ENCODE measurements at regions not wholly inside any gene's neighbourhood (a gene's known extent, or its start where the extent isn't known, plus 50 kb on each side); places are given as distances from the start of the nearest gene placed in this dataset.

DNA sequence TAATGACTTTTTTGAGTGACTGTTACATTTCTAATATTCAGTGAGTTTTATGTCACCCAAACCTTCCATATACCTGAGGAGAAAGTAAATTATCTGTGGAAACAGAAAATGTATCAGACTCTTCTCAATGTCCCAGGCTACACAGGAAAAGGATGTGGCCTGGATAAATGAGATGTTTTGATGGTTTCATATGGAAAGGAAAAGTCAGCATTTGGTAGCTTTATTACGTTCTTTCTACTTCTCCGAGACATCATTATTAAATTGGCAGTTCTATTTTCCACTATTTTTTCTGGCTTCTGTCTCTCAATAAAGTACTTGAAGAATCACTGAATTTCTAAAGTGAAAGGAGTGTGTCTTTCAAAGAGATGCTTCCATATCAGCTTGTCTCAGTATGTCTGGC is 847.0 kb upstream of the CRIM1 start:
- TF ChIP-seq, protein P1, sequence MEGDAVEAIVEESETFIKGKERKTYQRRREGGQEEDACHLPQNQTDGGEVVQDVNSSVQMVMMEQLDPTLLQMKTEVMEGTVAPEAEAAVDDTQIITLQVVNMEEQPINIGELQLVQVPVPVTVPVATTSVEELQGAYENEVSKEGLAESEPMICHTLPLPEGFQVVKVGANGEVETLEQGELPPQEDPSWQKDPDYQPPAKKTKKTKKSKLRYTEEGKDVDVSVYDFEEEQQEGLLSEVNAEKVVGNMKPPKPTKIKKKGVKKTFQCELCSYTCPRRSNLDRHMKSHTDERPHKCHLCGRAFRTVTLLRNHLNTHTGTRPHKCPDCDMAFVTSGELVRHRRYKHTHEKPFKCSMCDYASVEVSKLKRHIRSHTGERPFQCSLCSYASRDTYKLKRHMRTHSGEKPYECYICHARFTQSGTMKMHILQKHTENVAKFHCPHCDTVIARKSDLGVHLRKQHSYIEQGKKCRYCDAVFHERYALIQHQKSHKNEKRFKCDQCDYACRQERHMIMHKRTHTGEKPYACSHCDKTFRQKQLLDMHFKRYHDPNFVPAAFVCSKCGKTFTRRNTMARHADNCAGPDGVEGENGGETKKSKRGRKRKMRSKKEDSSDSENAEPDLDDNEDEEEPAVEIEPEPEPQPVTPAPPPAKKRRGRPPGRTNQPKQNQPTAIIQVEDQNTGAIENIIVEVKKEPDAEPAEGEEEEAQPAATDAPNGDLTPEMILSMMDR (IDR thresholded peaks at IDR 0.05; ENCODE audit: unreplicated experiment in 3 of 3) = no peak
- no peak overlapping the region for H3K27ac Mint-ChIP-seq
- H3K36me3 Mint-ChIP-seq (ENCODE audit: low read depth) = no peaks in the 10 kb centered on the region
- no peaks in the 10 kb centered on the region for H3K27me3 Mint-ChIP-seq (ENCODE audit: low read depth)
- H3K4me3 Mint-ChIP-seq = no peak overlapping the region
- H3K9me3 Mint-ChIP-seq = peaks cover 7% of the 10 kb centered on the region
- no peaks in the 10 kb centered on the region for H3K4me1 Mint-ChIP-seq

- H3K27me3 Mint-ChIP-seq (ENCODE audit: low read depth) = no peaks in the 10 kb centered on the region
- no peaks in the 10 kb centered on the region for H3K4me1 Mint-ChIP-seq
- TF ChIP-seq, protein P1 (IDR thresholded peaks at IDR 0.05; ENCODE audit: unreplicated experiment in 3 of 3) = no peak
- no peaks in the 10 kb centered on the region for H3K36me3 Mint-ChIP-seq (ENCODE audit: low read depth)
- no peaks in the 10 kb centered on the region for H3K9me3 Mint-ChIP-seq
- H3K4me3 Mint-ChIP-seq = no peak overlapping the region
- H3K27ac Mint-ChIP-seq = no peak overlapping the region
These were observed 851.2 kb upstream of the CRIM1 start for GRCh38 chr2:35504419-35504818.

DNA sequence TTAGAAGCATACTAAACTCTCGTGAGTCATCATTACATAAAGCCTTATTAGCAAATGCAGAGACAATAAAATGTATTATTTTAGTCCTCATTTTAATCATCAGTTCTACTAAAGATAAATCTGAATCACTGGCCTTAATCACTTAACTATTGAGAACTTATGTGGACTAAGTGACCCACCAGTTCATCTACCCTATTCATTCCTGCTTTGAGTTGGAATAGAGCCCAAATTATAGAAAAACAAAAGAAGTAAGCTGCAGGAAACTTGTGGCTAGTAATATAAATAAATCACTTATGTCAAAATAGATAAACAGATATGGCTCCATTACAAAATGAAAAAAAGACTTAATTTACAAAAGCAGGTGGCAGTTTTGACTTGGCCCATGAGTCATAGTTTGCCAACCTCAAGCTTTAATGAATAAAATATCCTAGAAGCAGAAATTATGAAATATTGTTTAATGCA is 851.8 kb upstream of the CRIM1 start:
- TF ChIP-seq, protein P1 (IDR thresholded peaks at IDR 0.05; ENCODE audit: unreplicated experiment in 3 of 3) = no peak
- no peaks in the 10 kb centered on the region for H3K4me1 Mint-ChIP-seq
- H3K27me3 Mint-ChIP-seq (ENCODE audit: low read depth) = no peaks in the 10 kb centered on the region

DNA sequence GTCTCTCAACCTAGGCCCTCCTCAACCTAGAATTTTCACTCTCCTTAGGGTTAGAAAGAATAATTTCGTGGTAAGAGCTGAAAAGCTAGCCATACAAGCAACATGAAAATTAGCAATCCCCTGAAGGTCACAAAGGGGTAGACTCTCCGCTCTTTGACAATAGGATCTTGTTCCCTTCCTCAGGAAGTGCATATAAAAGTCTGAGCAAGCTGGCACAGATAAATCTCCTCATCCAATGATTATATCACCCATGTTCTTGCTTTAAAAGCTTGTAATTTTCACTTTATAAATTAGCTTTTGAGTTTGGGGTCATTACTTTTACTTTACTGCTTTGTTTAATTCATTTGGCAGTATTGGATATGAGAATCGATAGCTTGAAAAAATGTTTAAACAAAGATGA is 852.3 kb upstream of the CRIM1 start:
- H3K9me3 Mint-ChIP-seq = no peaks in the 10 kb centered on the region

More for the DNA sequence above, 851.8 kb upstream of the CRIM1 start:
- no peak overlapping the region for H3K4me3 Mint-ChIP-seq
- H3K27ac Mint-ChIP-seq = no peak overlapping the region
- H3K36me3 Mint-ChIP-seq (ENCODE audit: low read depth) = no peaks in the 10 kb centered on the region
- no peaks in the 10 kb centered on the region for H3K9me3 Mint-ChIP-seq

DNA sequence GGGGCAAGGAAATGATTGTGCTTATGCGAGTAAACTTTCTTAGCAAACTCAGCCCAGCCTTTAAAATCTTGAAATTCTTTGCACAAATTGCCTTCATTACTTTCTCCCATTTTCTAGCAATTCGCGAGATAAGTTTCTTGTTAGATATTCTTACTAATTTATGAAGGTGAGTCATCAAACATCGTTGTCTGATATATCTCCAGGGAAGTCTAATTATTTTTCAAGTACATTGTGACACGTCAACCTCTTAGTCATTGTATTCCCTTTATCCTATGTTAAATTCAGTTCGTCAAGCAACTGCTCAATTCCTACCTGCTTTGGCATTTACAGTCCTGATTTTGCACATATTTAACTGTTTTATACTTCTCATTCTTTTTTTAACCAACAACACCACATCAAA is 854.5 kb upstream of the CRIM1 start:
- H3K27me3 Mint-ChIP-seq (ENCODE audit: low read depth) = no peaks in the 10 kb centered on the region
- H3K36me3 Mint-ChIP-seq (ENCODE audit: low read depth) = no peaks in the 10 kb centered on the region
- H3K9me3 Mint-ChIP-seq = peaks cover 2% of the 10 kb centered on the region
- H3K4me3 Mint-ChIP-seq = no peak overlapping the region
- H3K27ac Mint-ChIP-seq = no peak overlapping the region
- H3K4me1 Mint-ChIP-seq = no peaks in the 10 kb centered on the region
- TF ChIP-seq, protein P1 (IDR thresholded peaks at IDR 0.05; ENCODE audit: unreplicated experiment in 3 of 3) = no peak

More for the DNA sequence above, 852.3 kb upstream of the CRIM1 start:
- Mint-ChIP-seq H3K27me3 (ENCODE audit: low read depth) (no peaks in the 10 kb centered on the region), H3K4me3 (no peak overlapping the region), H3K36me3 (ENCODE audit: low read depth) (no peaks in the 10 kb centered on the region), H3K4me1 (no peaks in the 10 kb centered on the region), H3K27ac (no peak overlapping the region)
- TF ChIP-seq, protein P1 (IDR thresholded peaks at IDR 0.05; ENCODE audit: unreplicated experiment in 3 of 3) = no peak

DNA sequence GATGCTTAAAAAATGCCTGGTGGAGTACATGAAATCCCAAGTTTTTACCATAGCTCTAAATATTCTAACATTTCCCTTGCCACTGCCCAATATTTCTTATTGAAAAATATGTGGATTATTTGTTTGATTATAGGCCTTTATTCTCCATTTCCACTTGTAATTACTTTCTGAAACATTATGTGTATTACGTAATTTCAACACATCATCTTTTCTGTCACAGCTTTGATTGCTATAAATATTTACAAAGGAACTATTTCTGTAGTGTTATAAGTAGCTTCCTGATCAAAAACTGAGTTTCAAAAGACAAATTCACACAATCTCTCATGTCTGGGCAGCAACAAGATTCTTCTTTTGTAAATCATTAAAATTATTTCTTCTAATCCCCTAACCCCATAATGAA is 859.6 kb upstream of the CRIM1 start:
- Mint-ChIP-seq H3K4me3 (no peak overlapping the region), H3K27ac (no peak overlapping the region), H3K9me3 (peaks cover 2% of the 10 kb centered on the region), H3K4me1 (no peaks in the 10 kb centered on the region), H3K27me3 (ENCODE audit: low read depth) (no peaks in the 10 kb centered on the region), H3K36me3 (ENCODE audit: low read depth) (no peaks in the 10 kb centered on the region)
- TF ChIP-seq, protein P1 (IDR thresholded peaks at IDR 0.05; ENCODE audit: unreplicated experiment in 3 of 3) = no peak

Data from nephron (organoid).